ENCODE measurements at regions not wholly inside any gene's neighbourhood (a gene's known extent, or its start where the extent isn't known, plus 50 kb on each side); places are given as distances from the start of the nearest gene placed in this dataset.

DNA sequence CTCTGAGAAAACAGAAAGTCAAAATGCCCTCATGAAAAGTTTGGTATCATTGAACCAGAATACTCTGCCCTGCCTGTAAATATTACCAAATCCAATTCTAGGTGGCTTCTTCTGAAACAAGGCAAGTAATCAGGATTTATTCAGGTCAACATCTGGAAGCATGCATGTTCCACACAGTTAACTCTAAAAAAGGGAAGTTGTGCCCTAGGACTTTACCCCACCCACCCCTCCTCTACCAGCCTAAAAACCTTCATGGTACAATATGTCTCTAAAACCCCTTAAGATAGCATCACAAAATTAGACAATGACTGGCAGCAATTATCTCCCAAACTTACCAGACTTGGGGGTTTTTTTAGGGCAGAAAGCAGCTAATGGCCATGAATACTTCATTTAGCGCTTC, 414.8 kb upstream of the SLC30A5 start:
- no peak for TF ChIP-seq POLR2AphosphoS5 (IDR thresholded peaks at IDR 0.05; ENCODE audit: low read depth, low read length)
- TF ChIP-seq SIN3A (IDR thresholded peaks at IDR 0.05; ENCODE audit: borderline replicate concordance, insufficient read depth, low read length), result no peak
- TF ChIP-seq TAF1 (IDR thresholded peaks at IDR 0.05; ENCODE audit: borderline replicate concordance, insufficient read depth, low read length), result no peak
- no peak for TF ChIP-seq REST (IDR thresholded peaks at IDR 0.05; ENCODE audit: insufficient read depth in 1 of 2, low read depth in 2 of 2, low read length in 2 of 2)

All from PFSK-1 (cell line).